ENCODE measurements at regions not wholly inside any gene's neighbourhood (a gene's known extent, or its start where the extent isn't known, plus 50 kb on each side); places are given as distances from the start of the nearest gene placed in this dataset.

DNA sequence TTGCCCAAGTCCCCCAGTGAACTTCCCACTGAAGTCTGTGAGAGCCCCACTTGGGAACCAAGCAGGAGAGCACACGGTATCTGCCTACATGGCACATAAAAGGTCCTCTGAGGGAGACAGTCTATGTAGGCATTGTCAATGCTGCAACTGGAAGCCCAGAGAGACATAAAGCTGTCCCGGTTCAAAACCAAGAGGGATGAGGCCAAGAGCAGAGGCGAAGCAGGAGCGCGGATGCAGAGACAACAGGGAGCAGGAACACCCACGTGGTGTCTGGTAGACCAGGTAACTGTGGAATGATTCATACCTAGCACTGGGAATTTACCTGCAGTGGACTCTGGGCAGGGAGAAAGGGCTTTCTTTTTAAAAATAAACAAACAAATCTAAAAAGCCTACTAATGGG lies 233.1 kb upstream of the SOX11 start:
- TF ChIP-seq, protein P1, sequence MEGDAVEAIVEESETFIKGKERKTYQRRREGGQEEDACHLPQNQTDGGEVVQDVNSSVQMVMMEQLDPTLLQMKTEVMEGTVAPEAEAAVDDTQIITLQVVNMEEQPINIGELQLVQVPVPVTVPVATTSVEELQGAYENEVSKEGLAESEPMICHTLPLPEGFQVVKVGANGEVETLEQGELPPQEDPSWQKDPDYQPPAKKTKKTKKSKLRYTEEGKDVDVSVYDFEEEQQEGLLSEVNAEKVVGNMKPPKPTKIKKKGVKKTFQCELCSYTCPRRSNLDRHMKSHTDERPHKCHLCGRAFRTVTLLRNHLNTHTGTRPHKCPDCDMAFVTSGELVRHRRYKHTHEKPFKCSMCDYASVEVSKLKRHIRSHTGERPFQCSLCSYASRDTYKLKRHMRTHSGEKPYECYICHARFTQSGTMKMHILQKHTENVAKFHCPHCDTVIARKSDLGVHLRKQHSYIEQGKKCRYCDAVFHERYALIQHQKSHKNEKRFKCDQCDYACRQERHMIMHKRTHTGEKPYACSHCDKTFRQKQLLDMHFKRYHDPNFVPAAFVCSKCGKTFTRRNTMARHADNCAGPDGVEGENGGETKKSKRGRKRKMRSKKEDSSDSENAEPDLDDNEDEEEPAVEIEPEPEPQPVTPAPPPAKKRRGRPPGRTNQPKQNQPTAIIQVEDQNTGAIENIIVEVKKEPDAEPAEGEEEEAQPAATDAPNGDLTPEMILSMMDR (IDR thresholded peaks at IDR 0.05) = no peak
- TF ChIP-seq POLR2A (IDR thresholded peaks at IDR 0.05) = no peak
